D721Med (cell line): ENCODE measurements at regions not wholly inside any gene's neighbourhood (a gene's known extent, or its start where the extent isn't known, plus 50 kb on each side); places are given as distances from the start of the nearest gene placed in this dataset.

Experiments used
- DNase-seq: peaks from one replicate; pipeline ENCODE4 v3.0.0; 2011; ENCODE audit warnings: low spot score; ENCODE audit not compliant: insufficient read length
- FAIRE-seq: peaks from 2 replicates; lab custom pipeline; 2011; peaks lifted over from hg19 to GRCh38; lab: Jason Lieb, UNC
- TF ChIP-seq, protein P1 (sequence below): IDR thresholded peaks from 2 replicates; pipeline ENCODE4 v1.5.1; 2012; ENCODE audit warnings: mild to moderate bottlenecking, control low read depth; ENCODE audit not compliant: insufficient read depth; ENCODE audit errors: missing control alignments

DNA sequence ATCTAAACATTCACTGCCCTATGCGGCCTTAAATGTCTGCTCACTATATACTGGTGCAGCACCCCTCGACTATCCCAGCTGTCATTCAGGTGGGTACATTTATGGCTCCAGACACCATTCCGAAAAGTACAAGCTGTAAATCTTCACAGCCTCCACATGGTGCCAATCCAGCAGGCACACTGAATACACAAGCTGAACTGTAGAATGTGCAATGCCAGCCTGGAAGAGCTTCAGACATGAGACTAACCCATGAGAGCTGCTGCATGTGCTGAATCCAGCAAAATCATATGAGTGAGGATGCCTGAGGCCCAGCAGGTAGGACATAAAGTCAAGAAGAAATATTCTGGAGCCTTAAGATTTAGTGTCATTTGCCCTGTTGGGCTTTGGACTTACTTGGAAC lies 483.8 kb upstream of the GRIA1 start:
- DNase-seq = no peak
- TF ChIP-seq, protein P1, sequence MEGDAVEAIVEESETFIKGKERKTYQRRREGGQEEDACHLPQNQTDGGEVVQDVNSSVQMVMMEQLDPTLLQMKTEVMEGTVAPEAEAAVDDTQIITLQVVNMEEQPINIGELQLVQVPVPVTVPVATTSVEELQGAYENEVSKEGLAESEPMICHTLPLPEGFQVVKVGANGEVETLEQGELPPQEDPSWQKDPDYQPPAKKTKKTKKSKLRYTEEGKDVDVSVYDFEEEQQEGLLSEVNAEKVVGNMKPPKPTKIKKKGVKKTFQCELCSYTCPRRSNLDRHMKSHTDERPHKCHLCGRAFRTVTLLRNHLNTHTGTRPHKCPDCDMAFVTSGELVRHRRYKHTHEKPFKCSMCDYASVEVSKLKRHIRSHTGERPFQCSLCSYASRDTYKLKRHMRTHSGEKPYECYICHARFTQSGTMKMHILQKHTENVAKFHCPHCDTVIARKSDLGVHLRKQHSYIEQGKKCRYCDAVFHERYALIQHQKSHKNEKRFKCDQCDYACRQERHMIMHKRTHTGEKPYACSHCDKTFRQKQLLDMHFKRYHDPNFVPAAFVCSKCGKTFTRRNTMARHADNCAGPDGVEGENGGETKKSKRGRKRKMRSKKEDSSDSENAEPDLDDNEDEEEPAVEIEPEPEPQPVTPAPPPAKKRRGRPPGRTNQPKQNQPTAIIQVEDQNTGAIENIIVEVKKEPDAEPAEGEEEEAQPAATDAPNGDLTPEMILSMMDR = no peak

GRCh38 chr5:153014194-153014593 lies 476.3 kb upstream of the GRIA1 start:
- FAIRE-seq (no peak), DNase-seq (no peak)

More for the DNA sequence above, 483.8 kb upstream of the GRIA1 start:
- FAIRE-seq = no peak

DNA sequence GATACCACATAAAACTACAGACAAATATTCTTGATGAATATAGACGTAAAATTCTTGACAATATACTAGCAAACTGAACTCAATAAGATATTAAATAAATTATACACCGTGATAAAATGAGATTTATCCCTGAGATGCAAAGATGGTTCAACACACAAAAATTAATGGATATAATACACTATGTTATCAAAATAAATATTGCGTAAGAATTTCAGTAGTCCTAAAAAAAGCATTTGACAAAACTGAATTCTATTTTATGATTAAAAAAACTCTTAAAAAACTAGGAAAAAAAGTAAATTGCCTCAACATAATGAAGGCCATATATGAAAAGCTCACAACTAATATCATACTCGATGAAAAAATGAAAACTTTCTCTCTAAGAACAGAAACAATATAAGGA lies 472.3 kb upstream of the GRIA1 start:
- TF ChIP-seq, protein P1 = no peak
- DNase-seq (no peak), FAIRE-seq (no peak)

More at GRCh38 chr5:153014194-153014593, 476.3 kb upstream of the GRIA1 start:
- TF ChIP-seq, protein P1 = no peak

DNA sequence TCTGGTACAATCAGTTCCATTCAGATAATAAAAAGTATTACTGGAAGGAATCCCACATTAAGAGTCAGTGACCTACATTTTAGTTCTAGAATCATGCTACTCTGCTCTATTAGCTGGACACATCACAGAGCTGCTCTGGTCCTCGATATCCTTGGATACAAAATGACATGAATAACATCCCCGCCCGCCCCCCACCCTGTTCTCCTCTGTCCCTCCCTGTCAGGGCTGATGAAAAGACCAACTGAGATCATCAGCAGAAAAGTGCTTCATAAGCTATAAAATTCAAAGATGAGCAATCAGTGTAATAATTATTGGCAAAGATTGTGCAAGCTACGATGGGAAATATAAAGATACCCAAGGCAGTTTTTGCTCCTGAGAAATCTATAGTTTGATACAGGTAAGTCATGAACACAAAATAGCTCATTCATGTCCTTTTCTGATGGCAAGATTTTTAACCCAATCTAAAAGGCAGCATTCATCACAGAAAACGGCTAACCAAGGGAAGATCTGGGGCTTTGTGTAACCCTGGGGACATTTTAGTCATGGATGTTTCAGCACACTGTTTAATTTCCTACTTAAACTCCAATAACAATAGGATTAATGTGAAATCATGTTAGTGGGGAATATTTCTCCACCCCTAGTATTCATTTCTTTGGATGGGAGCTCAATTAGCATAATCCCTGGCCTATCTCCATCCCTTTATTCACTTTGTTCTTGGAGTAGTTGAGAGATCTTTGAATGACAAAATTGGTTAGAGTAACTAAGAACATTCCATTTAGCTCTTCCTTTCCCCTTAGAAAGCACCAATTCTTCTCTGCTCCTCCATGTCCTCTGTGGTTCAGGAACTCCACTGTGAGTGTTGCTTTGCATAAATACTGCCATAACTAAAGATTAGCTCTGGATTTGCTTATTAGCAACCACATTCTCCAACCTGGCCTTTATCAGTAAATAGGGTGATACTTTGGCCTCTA lies 459.4 kb upstream of the GRIA1 start:
- no peak for FAIRE-seq
- TF ChIP-seq, protein P1 = no peak
- DNase-seq = no peak

- FAIRE-seq = no peak
- no peak for DNase-seq
- TF ChIP-seq, protein P1 = no peak
These were observed 451.0 kb upstream of the GRIA1 start for GRCh38 chr5:153039501-153039900.

GRCh38 chr5:153043886-153044285 lies 446.6 kb upstream of the GRIA1 start:
- DNase-seq (no peak), FAIRE-seq (no peak)
- TF ChIP-seq, protein P1 = no peak
